ENCODE measurements at regions not wholly inside any gene's neighbourhood (a gene's known extent, or its start where the extent isn't known, plus 50 kb on each side); places are given as distances from the start of the nearest gene placed in this dataset.

DNA sequence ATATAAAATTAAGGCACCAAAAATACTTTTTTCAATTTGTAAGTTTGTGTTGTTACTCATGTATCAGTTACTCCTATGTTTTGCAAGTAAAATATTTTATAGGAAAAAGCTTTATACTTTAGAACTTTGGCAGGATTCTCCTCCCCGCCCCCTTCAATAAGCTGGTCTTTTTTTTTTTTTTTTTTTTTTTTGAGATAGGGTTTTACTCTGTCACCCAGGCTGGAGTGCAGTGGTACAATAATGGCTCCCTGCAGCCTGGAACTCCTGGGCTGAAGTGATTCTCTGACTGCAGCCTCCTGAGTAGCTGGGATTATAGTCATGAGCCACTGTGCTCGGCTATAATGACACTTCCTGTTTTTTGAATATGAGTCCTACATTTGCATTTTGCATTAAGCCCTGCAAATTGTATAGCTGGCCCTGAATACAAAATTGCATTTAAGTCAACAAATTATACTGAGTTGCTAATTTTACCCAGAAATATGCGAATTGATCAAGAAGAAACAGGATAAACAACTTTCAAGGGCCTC is 192.9 kb downstream of the PIK3R1 start:
- DNase-seq, result no peak

DNA sequence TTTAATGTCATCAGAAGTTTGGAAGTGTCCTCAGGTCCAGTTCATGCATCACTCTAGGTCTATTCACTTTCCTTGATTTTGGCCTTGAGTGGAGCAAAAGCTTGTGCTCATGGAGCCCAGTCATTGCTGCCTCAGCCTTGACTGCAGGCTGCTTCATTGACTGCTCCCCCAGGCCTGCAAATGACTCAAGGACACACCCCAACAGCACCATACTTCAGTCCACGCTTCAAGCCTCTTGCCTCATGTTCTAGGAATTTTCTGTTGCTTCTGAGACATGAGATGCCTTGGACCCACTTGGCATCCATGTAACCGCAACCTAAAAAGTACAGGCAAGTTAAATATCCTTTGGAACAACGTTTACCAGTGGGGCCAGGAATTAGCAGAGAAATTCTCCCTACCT is 193.7 kb downstream of the PIK3R1 start:
- DNase-seq, result peak; percentile 93

DNA sequence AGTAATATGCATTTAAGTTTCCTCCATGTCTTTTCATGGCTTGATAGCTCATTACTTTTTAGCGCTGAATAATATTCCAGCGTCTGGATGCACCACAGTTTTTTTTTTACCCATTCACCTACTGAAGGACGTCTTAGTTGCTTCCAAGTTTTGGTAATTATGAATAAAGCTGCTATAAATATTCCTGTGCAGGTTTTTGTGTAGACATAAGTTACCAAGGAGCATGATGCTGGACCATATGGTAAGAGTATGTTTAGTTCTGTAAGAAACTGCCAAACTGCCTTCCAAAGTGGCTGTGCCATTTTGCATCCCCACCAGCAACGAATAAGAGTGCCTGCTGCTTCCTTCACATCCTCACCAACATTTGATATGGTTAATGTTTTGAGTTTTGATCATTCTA is 195.6 kb downstream of the PIK3R1 start:
- no peak for DNase-seq

DNA sequence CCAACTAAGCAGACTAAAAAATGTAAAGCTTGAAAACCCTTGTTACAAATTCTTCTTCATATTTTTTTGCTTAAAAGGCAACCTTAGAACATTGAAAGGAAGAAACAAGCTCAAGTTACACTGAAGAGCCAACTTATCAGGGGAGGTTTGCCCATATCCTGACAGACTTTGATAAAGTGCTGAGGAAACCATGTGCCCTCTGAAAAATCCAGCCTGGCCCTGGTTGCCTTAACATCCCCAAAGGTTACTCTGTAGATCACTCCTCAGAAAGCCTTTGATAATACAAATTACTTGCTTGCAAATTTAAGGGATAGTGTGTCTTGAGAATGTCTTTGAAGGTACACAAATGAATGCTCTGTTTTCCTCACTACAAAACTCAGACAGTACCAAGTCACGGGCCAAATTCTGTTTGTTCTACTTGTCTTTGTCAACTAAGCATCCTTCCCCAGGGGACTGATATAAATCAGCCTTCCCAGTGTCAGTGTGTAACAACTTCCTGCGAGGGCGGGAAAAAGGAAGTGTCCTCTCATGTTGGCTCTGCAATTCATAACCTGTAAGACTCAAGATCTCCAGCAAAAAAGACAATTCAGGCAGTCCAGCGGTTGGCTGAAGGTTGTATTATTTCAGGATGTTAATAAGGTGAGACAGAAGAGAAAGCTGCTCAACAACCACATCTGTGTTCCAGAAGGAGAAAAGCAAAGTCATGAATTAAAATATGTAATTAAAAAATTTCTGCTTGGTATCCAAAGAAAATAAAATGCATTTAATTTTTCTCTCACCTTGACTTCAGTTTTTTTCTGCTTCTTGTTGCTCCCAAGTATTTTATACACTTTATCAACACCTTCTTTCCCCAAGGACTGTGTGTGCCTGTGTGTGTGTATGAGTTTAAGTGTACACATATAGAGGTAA is 199.9 kb downstream of the PIK3R1 start:
- no peak for DNase-seq

DNA sequence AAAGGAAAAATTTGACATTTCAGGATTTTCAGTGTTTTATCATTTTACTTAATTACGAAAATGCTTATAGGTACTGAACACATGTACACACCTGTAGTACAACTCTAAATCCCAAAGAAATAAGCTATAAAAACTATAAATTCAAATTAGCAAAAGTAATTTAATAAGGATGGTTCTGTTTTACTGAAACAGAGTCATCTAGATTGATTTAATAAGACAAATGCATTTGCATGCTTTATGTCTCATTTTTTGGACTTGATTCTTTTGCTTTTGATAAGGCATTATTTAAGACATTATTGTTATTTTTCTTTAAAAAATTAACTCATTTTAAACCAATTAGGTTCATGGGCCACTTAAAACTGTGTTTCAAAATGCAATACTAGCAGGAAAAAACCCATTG is 201.2 kb downstream of the PIK3R1 start:
- DNase-seq, result no peak

DNA sequence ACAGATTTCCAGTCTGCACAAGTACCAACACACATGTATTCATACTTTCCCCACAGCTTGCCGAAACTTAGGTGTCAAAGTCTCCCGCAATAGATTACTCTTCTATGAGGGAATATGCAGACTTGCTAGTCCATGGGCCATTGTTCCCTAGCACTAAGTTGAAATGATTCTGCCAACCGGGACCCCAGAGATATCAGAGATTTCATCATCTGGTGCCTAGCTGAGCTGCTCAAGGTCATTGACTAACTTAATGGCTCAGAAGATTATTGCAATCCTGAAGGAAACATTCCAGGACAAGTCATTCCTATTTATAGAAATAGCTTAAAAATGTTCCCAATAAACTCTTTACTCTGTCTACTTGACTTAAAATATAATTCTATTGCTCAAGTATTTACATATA is 202.6 kb downstream of the PIK3R1 start:
- peak; percentile 40 for DNase-seq

DNA sequence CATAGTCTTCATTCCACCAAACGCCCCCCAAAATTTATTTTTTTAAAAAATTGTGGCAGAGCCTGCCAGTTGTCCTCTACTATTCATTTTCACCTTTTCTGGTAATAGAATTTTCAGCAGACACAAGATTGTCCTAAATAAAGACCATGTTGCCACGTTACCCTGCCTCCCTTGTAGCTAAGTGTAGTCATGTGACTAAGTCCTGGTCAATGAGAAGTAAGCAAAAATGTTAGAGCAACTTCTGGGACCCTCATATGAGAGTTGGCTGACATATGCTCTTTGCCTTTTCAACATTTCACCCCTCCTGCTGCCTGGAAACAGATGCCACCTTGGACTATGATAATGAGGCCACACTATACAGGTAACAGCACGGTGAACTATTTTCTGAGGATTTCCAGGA is 203.1 kb downstream of the PIK3R1 start:
- DNase-seq, result no peak

DNA sequence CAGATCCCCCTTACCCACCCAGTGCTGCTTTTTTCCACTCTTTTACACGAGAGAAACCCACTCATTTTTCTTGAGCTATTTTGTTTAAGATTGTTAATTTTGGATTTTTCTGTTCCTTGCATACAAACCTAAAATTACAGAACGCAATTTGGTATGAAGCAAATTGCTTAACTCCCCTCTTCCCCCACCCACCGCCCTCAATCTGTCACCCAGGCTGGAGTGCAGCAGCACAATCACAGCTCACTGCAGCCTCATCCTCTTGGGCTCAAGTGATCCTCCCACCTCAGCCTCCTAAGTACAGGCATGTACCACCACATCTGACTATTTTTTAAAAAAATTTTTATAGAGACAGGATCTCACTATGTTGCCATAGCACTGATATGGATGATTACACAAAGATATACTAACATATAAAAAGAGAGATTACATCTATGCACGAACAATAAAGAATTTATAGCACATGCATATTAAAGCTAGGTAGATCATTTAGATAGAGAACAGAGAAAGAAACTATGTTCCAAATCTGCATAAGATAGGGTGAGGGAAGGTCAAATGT is 203.6 kb downstream of the PIK3R1 start:
- no peak for DNase-seq

DNA sequence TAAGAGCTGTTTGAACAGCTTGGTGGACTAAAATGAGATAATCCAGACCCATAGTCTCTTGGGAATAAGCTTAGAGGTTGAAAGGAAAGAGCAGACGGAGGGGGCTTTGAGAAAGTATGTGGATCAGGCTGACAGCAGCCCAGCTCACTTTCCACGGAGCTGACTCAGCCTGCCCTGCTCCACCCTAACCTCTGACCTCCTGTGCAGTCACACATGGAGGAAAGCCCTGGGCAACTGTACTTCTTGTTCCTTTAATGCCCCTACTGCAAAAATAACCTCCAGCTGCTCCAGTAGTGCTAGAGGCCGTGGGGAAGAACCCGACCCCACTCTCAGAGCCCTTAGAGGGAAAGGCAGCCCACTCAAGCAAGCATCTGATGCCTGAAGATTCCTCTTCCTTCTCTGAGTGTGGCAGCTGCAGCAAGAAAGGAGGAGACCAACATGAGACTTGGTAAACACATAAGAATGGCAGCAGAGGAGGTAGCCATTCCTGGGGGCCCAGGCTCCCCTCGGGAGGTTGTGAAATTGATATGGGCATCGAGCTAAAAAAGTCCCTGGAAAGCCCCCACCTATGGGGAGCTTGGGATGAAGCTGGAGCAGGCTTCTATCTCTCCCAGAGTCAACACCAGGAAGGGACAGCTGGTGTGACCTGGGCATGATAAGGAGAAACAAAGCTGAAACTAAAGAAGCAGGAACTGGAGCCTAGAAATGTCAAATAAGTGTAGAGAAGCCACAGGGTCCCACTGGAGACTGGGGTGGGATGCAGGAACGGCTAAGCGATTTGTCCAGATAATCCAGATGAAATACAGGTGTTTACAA is 204.3 kb downstream of the PIK3R1 start:
- DNase-seq, result peak; percentile 64

DNA sequence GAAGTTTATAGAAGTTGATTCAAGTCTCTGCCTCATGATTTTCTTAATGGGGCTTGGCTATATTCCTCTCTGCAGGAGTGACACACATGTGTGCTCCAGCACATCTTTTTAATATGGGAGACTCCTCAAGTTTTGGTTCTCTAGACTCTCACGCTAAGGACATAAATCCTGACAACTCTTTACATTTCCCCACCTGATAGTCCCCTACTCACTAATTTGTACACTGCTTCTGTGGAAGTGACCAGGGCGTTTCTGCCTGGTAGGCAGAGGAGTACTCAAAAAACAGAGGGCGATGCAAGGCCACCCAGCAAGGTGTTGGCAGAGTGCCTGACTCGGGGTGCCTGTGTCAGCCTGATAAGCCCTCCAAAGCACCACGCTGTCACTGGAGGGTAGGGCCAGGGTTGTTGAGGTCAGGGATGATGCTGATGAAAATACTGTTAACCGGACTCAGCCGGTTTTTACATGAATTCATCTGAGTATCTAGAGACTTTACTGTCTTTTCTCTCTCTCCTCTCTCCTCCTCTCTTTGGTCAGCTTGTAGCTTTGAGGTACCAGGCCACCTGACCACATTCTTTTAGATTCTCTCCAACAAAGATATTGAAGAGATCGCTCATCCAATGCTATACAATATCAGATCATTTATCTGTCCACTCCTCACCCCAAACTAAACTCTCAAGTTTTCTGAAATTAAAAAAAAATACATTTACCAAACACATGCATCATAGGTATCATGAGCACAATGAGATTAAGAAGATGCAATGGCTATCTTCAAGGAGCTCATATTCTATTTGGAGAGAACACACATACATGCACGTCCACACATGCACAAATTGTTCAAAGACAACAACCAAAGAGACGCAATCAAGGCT is 205.2 kb downstream of the PIK3R1 start:
- no peak for DNase-seq

DNA sequence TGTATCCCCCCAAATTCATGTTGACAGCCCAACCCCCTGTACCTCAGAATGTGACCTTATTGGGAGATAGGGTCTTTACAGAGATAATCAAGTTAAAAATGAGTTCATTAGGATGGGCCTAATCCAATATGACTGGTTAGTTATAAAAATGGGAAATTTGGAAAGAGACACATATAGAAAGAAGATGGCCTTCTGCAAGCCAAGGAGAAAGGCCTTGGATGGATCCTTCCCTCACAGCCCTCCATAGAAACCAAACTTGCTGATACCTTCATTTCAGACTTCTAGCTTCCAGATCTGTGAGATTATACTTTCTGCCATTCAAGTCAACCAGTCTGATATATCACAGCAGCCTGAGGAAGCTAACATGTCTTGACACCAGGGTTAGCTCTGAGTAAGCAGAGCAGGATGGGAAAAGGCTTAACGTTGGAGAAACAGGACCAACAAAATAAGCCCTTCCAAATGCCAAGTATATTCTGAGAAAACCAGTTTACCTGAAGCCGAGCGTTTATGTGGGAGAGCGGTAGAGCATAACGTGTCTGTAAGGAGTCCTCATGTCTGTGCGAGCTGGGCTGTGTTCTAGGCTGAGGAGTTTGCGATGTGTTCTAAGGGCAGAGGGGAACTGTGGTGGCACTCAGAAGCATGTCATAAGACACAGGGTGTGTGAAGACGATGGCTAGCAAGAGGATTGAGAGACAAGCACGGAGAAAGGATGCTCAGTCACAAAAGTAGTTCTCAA is 206.1 kb downstream of the PIK3R1 start:
- DNase-seq, result no peak

DNA sequence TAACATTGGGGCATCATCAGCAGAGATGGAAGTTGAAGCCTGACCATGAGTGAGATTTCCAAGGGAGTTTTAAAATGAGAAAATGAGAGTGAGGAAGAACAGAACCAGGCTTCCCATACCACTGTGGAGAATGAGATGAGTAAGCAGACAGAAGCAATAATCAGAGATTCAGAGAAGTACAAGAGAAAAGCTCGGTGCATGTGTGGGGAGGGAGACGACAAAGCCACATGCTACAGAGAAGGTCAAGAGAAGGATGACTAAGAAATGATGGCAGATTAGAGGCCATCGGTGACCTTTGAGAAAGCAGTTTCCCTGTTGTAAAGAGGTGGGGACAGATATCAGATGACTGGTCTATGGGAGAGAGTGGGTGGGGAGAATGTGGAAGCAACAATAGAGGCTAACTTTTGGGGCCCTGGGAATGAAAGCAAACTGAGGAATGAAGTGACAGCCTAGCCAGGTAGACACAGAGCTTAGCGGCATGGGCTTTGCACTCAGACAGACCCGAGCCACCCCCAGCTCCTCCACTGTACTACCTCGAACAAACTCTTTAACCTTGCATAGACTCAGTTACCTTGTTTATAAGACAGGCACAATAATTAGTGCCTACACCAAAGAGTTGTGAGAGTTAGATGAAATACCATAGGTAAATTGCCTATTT is 207.7 kb downstream of the PIK3R1 start:
- DNase-seq, result no peak

DNA sequence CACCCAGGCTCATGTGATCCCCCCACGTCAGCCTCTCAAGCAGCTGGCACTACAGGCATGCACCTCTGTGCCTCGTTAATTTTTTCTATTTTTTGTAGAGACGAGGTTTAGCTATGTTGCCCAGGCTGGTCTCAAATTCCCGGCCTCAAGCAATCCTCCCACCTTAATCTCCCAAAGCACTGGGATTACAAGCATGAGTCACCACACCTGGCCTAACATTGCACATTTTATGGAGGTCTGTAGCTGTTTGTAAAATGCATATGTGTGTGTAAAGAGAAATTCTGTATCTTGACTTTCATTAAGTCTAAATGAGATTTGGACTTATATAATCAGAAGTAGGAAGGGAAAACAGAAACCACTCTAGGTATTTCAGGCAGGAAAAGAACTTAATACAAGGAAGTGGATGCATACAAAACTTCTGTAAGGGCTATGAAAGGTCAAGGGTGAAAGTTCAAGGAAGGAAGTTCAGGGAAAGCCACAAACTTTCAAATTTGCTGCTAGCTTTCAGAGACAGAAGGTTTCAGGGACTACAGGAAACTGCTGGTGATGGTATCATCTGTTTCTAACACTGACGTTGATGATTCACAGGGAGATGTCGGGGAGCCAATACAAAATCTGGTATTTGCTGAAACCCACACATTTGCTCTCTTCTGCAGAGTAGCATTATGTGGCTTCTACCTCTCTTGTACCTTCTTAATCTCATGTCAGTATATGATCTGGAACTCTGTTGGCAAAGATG is 209.4 kb downstream of the PIK3R1 start:
- DNase-seq, result peak; percentile 65

DNA sequence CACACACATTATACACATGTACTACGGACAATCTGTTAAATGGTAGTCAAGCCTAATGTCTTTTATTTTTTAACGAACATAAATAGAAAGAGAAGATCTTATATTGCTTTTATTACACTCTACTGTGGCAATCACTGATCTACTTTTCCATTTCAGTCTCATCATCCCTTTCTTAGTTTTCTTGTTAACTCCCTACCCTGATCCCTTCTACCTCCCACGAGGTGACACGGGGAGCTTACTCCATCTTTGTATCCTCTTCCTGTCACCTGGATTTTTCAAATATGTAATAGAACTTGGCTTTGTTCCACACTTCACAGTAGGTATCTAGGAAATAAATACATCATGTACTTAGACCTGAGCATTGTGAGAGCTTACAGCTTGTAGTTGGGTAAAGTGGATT is 211.0 kb downstream of the PIK3R1 start:
- DNase-seq, result no peak

DNA sequence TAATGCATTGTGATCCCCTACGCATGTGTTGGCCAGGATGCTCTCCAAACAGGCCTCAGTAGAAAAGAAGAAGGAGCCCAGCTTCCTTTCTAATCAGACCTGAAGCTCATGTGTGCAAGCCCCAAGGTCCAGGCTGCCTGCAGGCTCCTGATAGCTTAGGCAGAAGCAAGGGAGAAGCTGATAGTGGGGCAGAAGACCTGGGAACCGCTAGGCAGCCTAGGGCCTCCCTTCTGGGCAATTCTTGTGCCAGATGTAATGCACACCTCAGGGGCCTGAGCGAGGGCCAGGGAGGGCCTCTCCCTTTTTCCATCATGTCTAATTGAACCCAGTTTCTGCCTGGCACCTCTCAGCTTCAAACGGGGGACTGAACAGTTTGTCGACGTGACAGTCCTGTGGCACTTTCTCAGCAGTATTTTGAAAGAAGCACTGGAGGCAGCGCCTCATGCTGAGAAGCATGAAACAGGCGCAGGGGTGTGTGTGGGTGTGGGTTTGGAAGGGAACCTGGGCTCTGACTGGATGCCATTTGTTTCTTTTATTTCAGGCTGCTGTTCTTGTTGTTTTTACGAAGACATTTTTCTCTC is 212.8 kb downstream of the PIK3R1 start:
- no peak for DNase-seq

DNA sequence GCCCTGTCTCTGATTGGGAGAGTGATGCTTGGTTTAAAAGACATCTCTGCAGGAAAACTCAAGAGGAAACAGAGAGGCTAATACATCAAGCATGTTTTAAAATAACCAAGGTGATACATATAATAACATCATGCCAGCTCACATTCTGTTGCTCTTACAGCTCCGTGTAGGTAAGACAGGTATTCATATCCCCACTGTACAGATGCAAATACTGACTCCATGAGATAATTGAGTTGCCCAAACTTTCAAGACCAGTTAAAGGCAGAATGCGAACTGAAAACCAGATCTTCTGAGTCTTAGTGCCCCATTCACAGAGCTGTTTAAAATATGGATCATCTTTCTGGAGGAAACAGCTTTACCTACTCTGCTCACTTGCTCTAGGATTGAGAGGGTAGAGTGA is 214.0 kb downstream of the PIK3R1 start:
- DNase-seq, result no peak

DNA sequence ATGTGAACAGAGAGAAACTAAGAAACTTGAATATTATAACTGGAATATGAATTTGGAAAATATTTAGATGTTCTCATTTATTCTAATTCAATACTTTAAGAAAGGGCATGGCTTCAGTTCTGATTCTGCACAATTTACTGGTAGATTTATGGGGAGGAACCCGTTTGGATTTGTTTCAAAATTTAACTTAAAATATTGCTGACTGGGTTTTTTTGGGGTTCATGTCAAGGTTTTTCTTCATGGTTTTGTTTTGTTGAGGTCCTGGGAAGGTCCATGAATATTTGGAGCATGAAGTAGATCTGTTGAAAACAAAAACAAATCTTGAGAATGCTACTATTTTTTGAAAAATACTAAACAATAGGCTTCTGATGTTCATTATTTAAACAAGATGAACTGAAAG is 214.7 kb downstream of the PIK3R1 start:
- DNase-seq, result no peak

DNA sequence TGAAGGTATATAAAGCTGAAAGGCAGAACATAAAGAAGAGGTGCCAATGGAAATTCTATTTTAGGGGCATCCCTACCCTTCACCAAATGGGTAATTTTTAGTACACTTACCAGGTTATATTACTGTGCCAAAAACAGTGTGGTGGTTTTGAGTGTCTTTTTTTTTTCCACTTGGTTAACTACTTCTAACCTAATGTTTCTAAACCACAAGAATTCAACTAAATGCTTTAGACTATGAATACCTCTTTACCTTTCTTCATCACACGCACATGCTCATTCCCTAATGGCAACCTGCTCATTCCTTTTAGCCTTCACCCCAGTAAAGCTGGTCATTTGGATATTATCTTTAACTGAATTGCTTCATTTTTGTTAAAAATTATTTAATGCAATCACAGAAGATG is 215.6 kb downstream of the PIK3R1 start:
- DNase-seq, result no peak

DNA sequence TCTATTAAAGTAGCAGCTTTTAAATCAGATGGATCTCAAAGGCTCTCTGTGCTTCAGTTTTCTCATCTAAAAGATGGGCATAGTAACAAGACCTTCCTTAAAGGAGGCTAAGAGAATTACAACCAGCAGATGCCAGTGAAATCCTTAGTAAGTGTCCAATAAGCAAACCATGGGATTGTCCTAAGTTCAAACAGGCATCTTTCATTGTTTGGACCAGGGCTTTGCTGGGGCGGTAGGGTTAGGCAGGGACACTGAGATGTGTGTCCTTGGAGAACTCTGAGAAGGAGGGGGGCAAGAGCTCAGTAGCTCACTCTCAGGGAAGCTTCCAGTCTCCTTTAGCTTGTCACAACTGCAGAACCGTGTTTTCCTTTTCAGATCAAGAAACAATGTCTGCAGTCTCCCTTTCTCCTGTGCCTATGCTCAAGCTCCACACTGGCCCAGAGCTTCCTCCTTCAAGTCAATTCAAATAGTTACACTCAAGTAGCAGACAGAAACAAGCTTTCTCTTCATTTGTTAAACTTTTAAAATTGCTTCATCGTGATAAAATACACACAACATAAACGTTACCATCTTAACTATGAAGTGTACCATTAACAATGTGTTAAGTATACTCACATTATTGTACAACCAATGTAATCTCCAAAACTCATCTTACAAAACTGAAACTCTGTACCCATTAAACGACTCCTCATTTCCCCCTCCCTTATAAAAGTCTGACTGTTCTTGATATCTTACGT is 216.2 kb downstream of the PIK3R1 start:
- no peak for DNase-seq

All from EL (cell line).